HepG2 (cell line): ENCODE measurements at regions not wholly inside any gene's neighbourhood (a gene's known extent, or its start where the extent isn't known, plus 50 kb on each side); places are given as distances from the start of the nearest gene placed in this dataset.

Experiments used
- ATAC-seq: fragments of 200-7000 bp; cut with Tn5 transposase; 3 replicates; pipeline ENCODE4 v1.9.1; 2020; ENCODE audit warnings: mild to moderate bottlenecking, moderate library complexity
- BruUV-seq: library from RNA; stranded (reverse); fragments of 400-500 nt; replicated peaks from 2 replicates; lab custom pipeline; 2021; lab: Mats Ljungman, UMichigan
- CTCF ChIA-PET: fragments of 300-600 bp; formaldehyde crosslinking; extraction: SDS; loops from one replicate; lab custom pipeline; 2021; ENCODE audit warnings: low total read pairs, inconsistent platforms, low intra/inter-chr PET ratio; lab: Yijun Ruan, JAX
- POLR2A ChIA-PET: fragments of 350-600 bp; sonication (Branson Sonifier 250); formaldehyde crosslinking; loops from one replicate; lab custom pipeline; 2020; ENCODE audit warnings: antibody characterized with exemption, inconsistent platforms; lab: Yijun Ruan, JAX
- DNase-seq: peaks from one replicate; pipeline ENCODE4 v3.0.0-alpha.2; 2015; ENCODE audit warnings: low spot score
- FAIRE-seq: peaks from 3 replicates; lab custom pipeline; 2011; peaks lifted over from hg19 to GRCh38; lab: Jason Lieb, UNC
- H2AFZ ChIP-seq: one replicate; pipeline ENCODE4 v1.6.1; 2011; ENCODE audit warnings: low read length, inconsistent platforms
- H3K27ac ChIP-seq: fragments of 300-600 bp; 3 replicates; pipeline ENCODE4 v1.8.0; 2011; ENCODE audit warnings: mixed run types, mild to moderate bottlenecking, mixed read lengths, low read length, inconsistent platforms; ENCODE audit not compliant: insufficient read depth; ENCODE audit errors: extremely low read length
- H3K27me3 ChIP-seq, 2 experiments: fragments of 200-600 bp in 1 of 2; 2 replicates in 1 of 2; 3 replicates in 1 of 2; pipeline versions ENCODE4 v1.6.0 to v1.8.0; 2011; ENCODE audit warnings: low read length in 2 of 2, mild to moderate bottlenecking in 2 of 2, moderate library complexity in 2 of 2, inconsistent platforms in 1 of 2; ENCODE audit not compliant: insufficient read depth in 2 of 2, control insufficient read depth in 1 of 2
- H3K36me3 ChIP-seq, 2 experiments: fragments of 200-600 bp in 1 of 2; replicated peaks in 1 of 2; 2 replicates in 1 of 2; 3 replicates in 1 of 2; pipeline versions ENCODE4 v1.5.1 to v1.8.0; 2011; ENCODE audit warnings: low read length in 2 of 2, inconsistent platforms in 1 of 2; ENCODE audit not compliant: insufficient read depth in 2 of 2, control insufficient read depth in 1 of 2
- H3K4me1 ChIP-seq: 2 replicates; pipeline ENCODE4 v1.5.1; 2012; ENCODE audit warnings: low read length, inconsistent platforms; ENCODE audit not compliant: insufficient read depth
- H3K4me2 ChIP-seq: 2 replicates; pipeline ENCODE4 v1.6.0; 2011; ENCODE audit warnings: low read depth, low read length, inconsistent platforms
- H3K4me3 ChIP-seq, 3 experiments: fragments of 200-600 bp in 1 of 3; sonication (generic), shearing (Covaris generic) in 1 of 3; replicated peaks in 1 of 3; 2 replicates each; pipeline ENCODE4 v1.5.1; 2011 to 2016; ENCODE audit warnings: low read length in 3 of 3, inconsistent platforms in 2 of 3, low read depth in 2 of 3, mild to moderate bottlenecking in 2 of 3, control low read depth in 1 of 3, mixed read lengths in 1 of 3; ENCODE audit not compliant: insufficient read depth in 1 of 3
- H3K79me2 ChIP-seq: one replicate; pipeline ENCODE4 v1.6.1; 2011; ENCODE audit warnings: low read length, inconsistent platforms; ENCODE audit not compliant: insufficient read depth
- H3K9ac ChIP-seq: 2 replicates; pipeline ENCODE4 v1.6.0; 2011; ENCODE audit warnings: mild to moderate bottlenecking, low read depth, low read length, inconsistent platforms; ENCODE audit not compliant: insufficient read depth
- H3K9me3 ChIP-seq: 2 replicates; pipeline ENCODE4 v1.5.1; 2012; ENCODE audit warnings: mild to moderate bottlenecking, low read length
- H4K20me1 ChIP-seq: 2 replicates; pipeline ENCODE4 v1.6.0; 2011; ENCODE audit warnings: inconsistent platforms, mild to moderate bottlenecking, low read length, moderate library complexity; ENCODE audit not compliant: insufficient read depth
- KMT2A ChIP-seq: sonication (generic); formaldehyde crosslinking; IDR thresholded peaks from 2 replicates; pipeline ENCODE4 v1.4.0; 2020; ENCODE audit warnings: missing genetic modification reagents
- WGBS: methylation state at CpG from one replicate; pipeline ENCODE4 v1.1.6; 2017; ENCODE audit warnings: low lambda C conversion rate; 5-methylcytosine and 5-hydroxymethylcytosine counted together
- in situ Hi-C: cut with HindIII; loops from 2 replicates; pipeline ENCODE4 v1.10.0; 2017; ENCODE audit warnings: low pct_unique_long_range_greater_than_20kb; ENCODE audit not compliant: extremely low pct_ligation_motif_present
- intact Hi-C: fragments of 100-400 bp; cut with micrococcal nuclease; formaldehyde crosslinking; loops from one replicate; pipeline ENCODE4 v1.10.0; 2022; ENCODE audit not compliant: unreplicated experiment
- TF ChIP-seq, protein P1 (sequence below), 2 experiments: sonication (generic) in 1 of 2; formaldehyde crosslinking in 1 of 2; IDR thresholded peaks; 2 replicates each; pipeline versions ENCODE4 v1.4.0 to v1.6.1; 2016 to 2020; ENCODE audit warnings: borderline replicate concordance in 1 of 2, low read depth in 1 of 2, mild to moderate bottlenecking in 1 of 2, missing genetic modification reagents in 1 of 2
- TF ChIP-seq, protein P2 (sequence below): sonication (generic); formaldehyde crosslinking; IDR thresholded peaks from 2 replicates; pipeline ENCODE4 v1.4.0; 2020; ENCODE audit warnings: mild to moderate bottlenecking, missing genetic modification reagents

DNA sequence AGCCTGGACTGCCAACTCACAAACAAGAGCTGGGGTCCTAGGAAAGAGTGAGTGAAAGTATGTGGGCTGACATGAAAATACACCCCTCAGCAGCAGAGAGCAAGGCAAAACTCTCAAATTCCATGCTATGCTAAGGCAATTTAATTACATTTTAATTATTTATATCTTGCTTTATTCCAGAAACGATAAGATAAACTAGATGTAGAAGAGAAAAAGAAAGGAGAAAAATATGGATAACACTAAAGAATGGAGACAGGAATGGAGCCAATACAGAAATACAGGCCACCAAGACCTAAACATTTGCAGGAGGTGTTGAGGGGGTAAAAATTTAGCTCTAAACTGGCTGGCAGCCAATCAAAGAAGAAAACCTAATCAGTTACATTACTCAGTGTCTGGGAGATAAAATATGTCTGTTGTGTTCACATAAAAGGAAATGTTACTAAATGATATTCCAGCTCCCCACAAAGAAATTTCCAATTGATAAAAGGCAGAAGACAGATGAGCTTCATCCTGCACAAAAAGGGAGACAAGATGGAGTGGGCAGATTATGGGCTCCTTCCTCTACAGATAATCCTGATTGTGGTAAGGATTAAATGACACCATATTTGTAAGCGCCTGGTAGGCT, 223.5 kb upstream of the BLID start:
- Histone ChIP-seq H3K79me2 (no peaks in the 10 kb centered on the region), H3K36me3 (no peaks in the 10 kb centered on the region), H3K27ac (no peak overlapping the region), H3K9me3 (no peaks in the 10 kb centered on the region), H3K4me1 (no peaks in the 10 kb centered on the region), H3K4me2 (no peak overlapping the region), H3K4me3 (no peak overlapping the region), H3K9ac (no peak overlapping the region), H4K20me1 (no peaks in the 10 kb centered on the region), H2AFZ (no peak overlapping the region), H3K27me3 (no peaks in the 10 kb centered on the region)
- FAIRE-seq, result no peak
- intact Hi-C loops (no loop called here), in situ Hi-C loops (no loop called here)
- DNase-seq, result no peak
- CTCF ChIA-PET, result no interaction called here
- no peak for ATAC-seq
- BruUV-seq, result no TSS peak
- TF ChIP-seq, protein P1, sequence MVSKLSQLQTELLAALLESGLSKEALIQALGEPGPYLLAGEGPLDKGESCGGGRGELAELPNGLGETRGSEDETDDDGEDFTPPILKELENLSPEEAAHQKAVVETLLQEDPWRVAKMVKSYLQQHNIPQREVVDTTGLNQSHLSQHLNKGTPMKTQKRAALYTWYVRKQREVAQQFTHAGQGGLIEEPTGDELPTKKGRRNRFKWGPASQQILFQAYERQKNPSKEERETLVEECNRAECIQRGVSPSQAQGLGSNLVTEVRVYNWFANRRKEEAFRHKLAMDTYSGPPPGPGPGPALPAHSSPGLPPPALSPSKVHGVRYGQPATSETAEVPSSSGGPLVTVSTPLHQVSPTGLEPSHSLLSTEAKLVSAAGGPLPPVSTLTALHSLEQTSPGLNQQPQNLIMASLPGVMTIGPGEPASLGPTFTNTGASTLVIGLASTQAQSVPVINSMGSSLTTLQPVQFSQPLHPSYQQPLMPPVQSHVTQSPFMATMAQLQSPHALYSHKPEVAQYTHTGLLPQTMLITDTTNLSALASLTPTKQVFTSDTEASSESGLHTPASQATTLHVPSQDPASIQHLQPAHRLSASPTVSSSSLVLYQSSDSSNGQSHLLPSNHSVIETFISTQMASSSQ (IDR thresholded peaks at IDR 0.05; ENCODE audit: low read depth), result no peak
- TF ChIP-seq, protein P1 (CRISPR knock-in tag; IDR thresholded peaks at IDR 0.05; ENCODE audit: borderline replicate concordance), result no peak
- TF ChIP-seq KMT2A (CRISPR knock-in tag), result no peak
- TF ChIP-seq, protein P2, sequence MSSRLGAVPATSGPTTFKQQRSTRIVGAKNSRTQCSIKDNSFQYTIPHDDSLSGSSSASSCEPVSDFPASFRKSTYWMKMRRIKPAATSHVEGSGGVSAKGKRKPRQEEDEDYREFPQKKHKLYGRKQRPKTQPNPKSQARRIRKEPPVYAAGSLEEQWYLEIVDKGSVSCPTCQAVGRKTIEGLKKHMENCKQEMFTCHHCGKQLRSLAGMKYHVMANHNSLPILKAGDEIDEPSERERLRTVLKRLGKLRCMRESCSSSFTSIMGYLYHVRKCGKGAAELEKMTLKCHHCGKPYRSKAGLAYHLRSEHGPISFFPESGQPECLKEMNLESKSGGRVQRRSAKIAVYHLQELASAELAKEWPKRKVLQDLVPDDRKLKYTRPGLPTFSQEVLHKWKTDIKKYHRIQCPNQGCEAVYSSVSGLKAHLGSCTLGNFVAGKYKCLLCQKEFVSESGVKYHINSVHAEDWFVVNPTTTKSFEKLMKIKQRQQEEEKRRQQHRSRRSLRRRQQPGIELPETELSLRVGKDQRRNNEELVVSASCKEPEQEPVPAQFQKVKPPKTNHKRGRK (CRISPR knock-in tag), result no peak
- WGBS, result 0% methylated on average over 2 of the region's 2 CpGs
- POLR2A ChIA-PET, result no interaction called here
